Prostate gland (tissue), 2 donors: ENCODE measurements at regions not wholly inside any gene's neighbourhood (a gene's known extent, or its start where the extent isn't known, plus 50 kb on each side); places are given as distances from the start of the nearest gene placed in this dataset.

Experiments used
- DNase-seq: peaks from one replicate; pipeline ENCODE4 v3.0.0-alpha.2; 2019; ENCODE audit warnings: low spot score
- H3K27ac ChIP-seq, 2 donors: fragments of 200-600 bp; sonication (generic); 2 replicates each; pipeline ENCODE4 v1.5.1; 2017 to 2019
- H3K27me3 ChIP-seq: fragments of 200-600 bp; sonication (generic); replicated peaks from 2 replicates; pipeline ENCODE4 v1.5.1; 2019; ENCODE audit not compliant: insufficient read depth
- H3K36me3 ChIP-seq, 2 donors: fragments of 200-600 bp; sonication (generic); 1 replicate in 1 of 2; 2 replicates in 1 of 2; pipeline versions ENCODE4 v1.5.1 to v1.8.1; 2017 to 2019
- H3K4me1 ChIP-seq: fragments of 200-600 bp; sonication (generic); replicated peaks from 2 replicates; pipeline ENCODE4 v1.5.1; 2019
- H3K4me3 ChIP-seq, 2 donors: fragments of 200-600 bp; sonication (generic); 2 replicates each; pipeline ENCODE4 v1.5.1; 2017 to 2019
- H3K9me3 ChIP-seq: fragments of 200-600 bp; sonication (generic); 2 replicates; pipeline ENCODE4 v1.5.1; 2017
- CTCF ChIP-seq, 4 experiments: fragments of 200-600 bp in 2 of 4; fragments of 450-650 bp in 2 of 4; sonication (generic) in 2 of 4; IDR thresholded peaks; 1 replicate in 3 of 4; 2 replicates in 1 of 4; pipeline ENCODE4 v1.5.1; 2016 to 2019; ENCODE audit warnings: antibody characterized with exemption in 4 of 4, mild to moderate bottlenecking in 2 of 4, moderate library complexity in 2 of 4
- POLR2A ChIP-seq: fragments of 450-650 bp; IDR thresholded peaks from one replicate; pipeline ENCODE4 v1.6.1; 2016; ENCODE audit warnings: antibody characterized with exemption, mild to moderate bottlenecking
- POLR2AphosphoS5 ChIP-seq: sonication (generic); formaldehyde crosslinking; IDR thresholded peaks from one replicate; pipeline ENCODE4 v1.6.1; 2017; ENCODE audit warnings: antibody characterized with exemption
- WGBS: methylation state at CpG from one replicate; pipeline ENCODE4 v1.1.5; 2018; 5-methylcytosine and 5-hydroxymethylcytosine counted together
- intact Hi-C: fragments of 100-400 bp; cut with DNase I; formaldehyde crosslinking; loops from one replicate; pipeline ENCODE4 v1.14.2; 2022

GRCh38 chr21:40972151-40972550, 125.2 kb upstream of the DSCAM start:
- H3K4me1 ChIP-seq, result no peaks in the 10 kb centered on the region
- no peaks in the 10 kb centered on the region for H3K27me3 ChIP-seq
- H3K36me3 ChIP-seq, result no peaks in the 10 kb centered on the region
- TF ChIP-seq POLR2A (no peak), CTCF (IDR thresholded peaks at IDR 0.05) (no peak), POLR2AphosphoS5 (no peak)
- 74% methylated on average over 2 of the region's 2 CpGs for WGBS
- intact Hi-C loops, result no loop called here
- H3K4me3 ChIP-seq, result no peak overlapping the region
- no peak for DNase-seq
- H3K27ac ChIP-seq, result no peak overlapping the region
- H3K9me3 ChIP-seq, result no peaks in the 10 kb centered on the region

- TF ChIP-seq POLR2AphosphoS5 (no peak), CTCF (IDR thresholded peaks at IDR 0.05) (no peak), POLR2A (no peak)
- intact Hi-C loops, result no loop called here
- Histone ChIP-seq H3K27me3 (no peaks in the 10 kb centered on the region), H3K36me3 (no peaks in the 10 kb centered on the region), H3K27ac (no peak overlapping the region), H3K4me1 (no peaks in the 10 kb centered on the region), H3K4me3 (no peak overlapping the region), H3K9me3 (no peaks in the 10 kb centered on the region)
- no peak for DNase-seq
These were observed 129.5 kb upstream of the DSCAM start for GRCh38 chr21:40976198-40977109.

GRCh38 chr21:40985370-40985769, 138.4 kb upstream of the DSCAM start:
- H3K4me3 ChIP-seq, result no peak overlapping the region
- H3K36me3 ChIP-seq, result no peaks in the 10 kb centered on the region
- intact Hi-C loops, result no loop called here
- no peaks in the 10 kb centered on the region for H3K4me1 ChIP-seq
- no peaks in the 10 kb centered on the region for H3K27me3 ChIP-seq
- no peak overlapping the region for H3K27ac ChIP-seq
- DNase-seq, result no peak
- no peaks in the 10 kb centered on the region for H3K9me3 ChIP-seq
- no peak for TF ChIP-seq POLR2A
- no peak for TF ChIP-seq CTCF (IDR thresholded peaks at IDR 0.05)
- TF ChIP-seq POLR2AphosphoS5, result no peak
- WGBS, result 81% methylated on average over 4 of the region's 4 CpGs

- H3K27me3 ChIP-seq, result no peaks in the 10 kb centered on the region
- TF ChIP-seq CTCF (IDR thresholded peaks at IDR 0.05), result no peak
- no peak for TF ChIP-seq POLR2A
- no peak for TF ChIP-seq POLR2AphosphoS5
- intact Hi-C loops, result no loop called here
- no peak for DNase-seq
- no peaks in the 10 kb centered on the region for H3K36me3 ChIP-seq
- H3K9me3 ChIP-seq, result no peaks in the 10 kb centered on the region
- WGBS, result 100% methylated on average over 2 of the region's 2 CpGs
- no peaks in the 10 kb centered on the region for H3K4me1 ChIP-seq
- no peak overlapping the region for H3K27ac ChIP-seq
- H3K4me3 ChIP-seq, result no peak overlapping the region
These were observed 143.4 kb upstream of the DSCAM start for GRCh38 chr21:40990366-40990765.

- H3K4me3 ChIP-seq, result no peak overlapping the region
- intact Hi-C loops, result no loop called here
- no peak for DNase-seq
- no peaks in the 10 kb centered on the region for H3K4me1 ChIP-seq
- no peaks in the 10 kb centered on the region for H3K27me3 ChIP-seq
- no peaks in the 10 kb centered on the region for H3K36me3 ChIP-seq
- no peak for TF ChIP-seq CTCF (IDR thresholded peaks at IDR 0.05)
- TF ChIP-seq POLR2A, result no peak
- TF ChIP-seq POLR2AphosphoS5, result no peak
- no peak overlapping the region for H3K27ac ChIP-seq
- H3K9me3 ChIP-seq, result no peaks in the 10 kb centered on the region
- 87% methylated on average over 3 of the region's 3 CpGs for WGBS
These were observed 150.9 kb upstream of the DSCAM start for GRCh38 chr21:40997831-40998230.
